Astrocyte (in vitro differentiated cells and primary cell): ENCODE measurements at regions not wholly inside any gene's neighbourhood (a gene's known extent, or its start where the extent isn't known, plus 50 kb on each side); places are given as distances from the start of the nearest gene placed in this dataset.
"Not testable (repeated sequence)": the region's sequence is repeated elsewhere in the genome, so short reads cannot be mapped to it uniquely, and the experiment has no call there.

ENCODE experiments used
- EZH2 ChIP-seq: IDR thresholded peaks from 2 replicates; pipeline ENCODE4 v1.6.1; 2012; ENCODE audit warnings: mild to moderate bottlenecking, low read length, inconsistent platforms; ENCODE audit not compliant: insufficient read depth
- TF ChIP-seq, protein P1 (sequence below): IDR thresholded peaks from 2 replicates; pipeline ENCODE4 v1.5.1; 2011; ENCODE audit warnings: low read depth, mild to moderate bottlenecking, inconsistent platforms, low read length, moderate library complexity; ENCODE audit not compliant: insufficient read depth

GRCh38 chr9:89859842-89860241, 255.0 kb downstream of the GADD45G start:
- TF ChIP-seq, protein P1, sequence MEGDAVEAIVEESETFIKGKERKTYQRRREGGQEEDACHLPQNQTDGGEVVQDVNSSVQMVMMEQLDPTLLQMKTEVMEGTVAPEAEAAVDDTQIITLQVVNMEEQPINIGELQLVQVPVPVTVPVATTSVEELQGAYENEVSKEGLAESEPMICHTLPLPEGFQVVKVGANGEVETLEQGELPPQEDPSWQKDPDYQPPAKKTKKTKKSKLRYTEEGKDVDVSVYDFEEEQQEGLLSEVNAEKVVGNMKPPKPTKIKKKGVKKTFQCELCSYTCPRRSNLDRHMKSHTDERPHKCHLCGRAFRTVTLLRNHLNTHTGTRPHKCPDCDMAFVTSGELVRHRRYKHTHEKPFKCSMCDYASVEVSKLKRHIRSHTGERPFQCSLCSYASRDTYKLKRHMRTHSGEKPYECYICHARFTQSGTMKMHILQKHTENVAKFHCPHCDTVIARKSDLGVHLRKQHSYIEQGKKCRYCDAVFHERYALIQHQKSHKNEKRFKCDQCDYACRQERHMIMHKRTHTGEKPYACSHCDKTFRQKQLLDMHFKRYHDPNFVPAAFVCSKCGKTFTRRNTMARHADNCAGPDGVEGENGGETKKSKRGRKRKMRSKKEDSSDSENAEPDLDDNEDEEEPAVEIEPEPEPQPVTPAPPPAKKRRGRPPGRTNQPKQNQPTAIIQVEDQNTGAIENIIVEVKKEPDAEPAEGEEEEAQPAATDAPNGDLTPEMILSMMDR: not testable (repeated sequence)
- not testable (repeated sequence) for TF ChIP-seq EZH2
